ENCODE measurements at regions not wholly inside any gene's neighbourhood (a gene's known extent, or its start where the extent isn't known, plus 50 kb on each side); places are given as distances from the start of the nearest gene placed in this dataset.
"Not testable (repeated sequence)": the region's sequence is repeated elsewhere in the genome, so short reads cannot be mapped to it uniquely, and the experiment has no call there.

DNA sequence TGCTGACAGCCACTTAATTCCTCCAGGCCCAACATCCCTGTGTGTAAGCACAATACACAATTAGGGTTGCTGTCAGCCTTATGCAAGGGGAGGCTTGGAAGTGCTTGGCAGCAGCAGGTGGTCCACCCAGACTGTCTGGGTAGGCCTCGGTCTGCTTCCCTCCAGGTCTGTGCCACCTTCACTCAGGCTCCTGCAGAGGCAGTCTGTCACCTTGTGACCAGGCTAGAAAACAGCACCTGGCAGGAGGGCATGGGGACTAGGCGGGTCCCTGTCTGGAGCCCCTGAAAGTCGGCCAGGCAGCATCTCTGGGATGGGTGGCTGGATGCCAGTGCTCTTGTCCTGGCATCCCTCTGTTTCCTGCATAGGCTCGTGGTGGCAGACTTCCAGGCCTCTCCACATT lies 578.1 kb downstream of the KCNJ18 start:
- Mint-ChIP-seq H3K36me3 (ENCODE audit: low read depth) (no peaks in the 10 kb centered on the region), H3K4me3 (no peak overlapping the region), H3K9me3 (peaks cover 12% of the 10 kb centered on the region), H3K27me3 (no peaks in the 10 kb centered on the region), H3K4me1 (ENCODE audit: low read depth) (no peaks in the 10 kb centered on the region), H3K27ac (no peak overlapping the region)
- DNase-seq (no peak), ATAC-seq (no peak)
- POLR2A ChIA-PET, result no interaction called here
- CTCF ChIA-PET, result no interaction called here
- TF ChIP-seq, protein P1, sequence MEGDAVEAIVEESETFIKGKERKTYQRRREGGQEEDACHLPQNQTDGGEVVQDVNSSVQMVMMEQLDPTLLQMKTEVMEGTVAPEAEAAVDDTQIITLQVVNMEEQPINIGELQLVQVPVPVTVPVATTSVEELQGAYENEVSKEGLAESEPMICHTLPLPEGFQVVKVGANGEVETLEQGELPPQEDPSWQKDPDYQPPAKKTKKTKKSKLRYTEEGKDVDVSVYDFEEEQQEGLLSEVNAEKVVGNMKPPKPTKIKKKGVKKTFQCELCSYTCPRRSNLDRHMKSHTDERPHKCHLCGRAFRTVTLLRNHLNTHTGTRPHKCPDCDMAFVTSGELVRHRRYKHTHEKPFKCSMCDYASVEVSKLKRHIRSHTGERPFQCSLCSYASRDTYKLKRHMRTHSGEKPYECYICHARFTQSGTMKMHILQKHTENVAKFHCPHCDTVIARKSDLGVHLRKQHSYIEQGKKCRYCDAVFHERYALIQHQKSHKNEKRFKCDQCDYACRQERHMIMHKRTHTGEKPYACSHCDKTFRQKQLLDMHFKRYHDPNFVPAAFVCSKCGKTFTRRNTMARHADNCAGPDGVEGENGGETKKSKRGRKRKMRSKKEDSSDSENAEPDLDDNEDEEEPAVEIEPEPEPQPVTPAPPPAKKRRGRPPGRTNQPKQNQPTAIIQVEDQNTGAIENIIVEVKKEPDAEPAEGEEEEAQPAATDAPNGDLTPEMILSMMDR (IDR thresholded peaks at IDR 0.05), result no peak
- intact Hi-C loops (cut with micrococcal nuclease), result no loop called here

- POLR2A ChIA-PET; intact Hi-C loops (cut with micrococcal nuclease); H3K36me3 Mint-ChIP-seq (ENCODE audit: low read depth); H3K4me1 Mint-ChIP-seq (ENCODE audit: low read depth); H3K27me3 Mint-ChIP-seq; CTCF ChIA-PET; ATAC-seq; H3K27ac Mint-ChIP-seq; H3K4me3 Mint-ChIP-seq; H3K9me3 Mint-ChIP-seq; DNase-seq: not testable (repeated sequence)
These were observed 578.5 kb downstream of the KCNJ18 start for GRCh38 chr17:22270809-22271208.

GRCh38 chr17:22272363-22273146 lies 580.2 kb downstream of the KCNJ18 start:
- no peak for ATAC-seq
- POLR2A ChIA-PET, result no interaction called here
- intact Hi-C loops (cut with micrococcal nuclease), result no loop called here
- Mint-ChIP-seq H3K36me3 (ENCODE audit: low read depth) (no peaks in the 10 kb centered on the region), H3K4me3 (no peak overlapping the region), H3K9me3 (peaks cover 6% of the 10 kb centered on the region), H3K27me3 (no peaks in the 10 kb centered on the region), H3K27ac (no peak overlapping the region), H3K4me1 (ENCODE audit: low read depth) (no peaks in the 10 kb centered on the region)
- TF ChIP-seq, protein P1 (IDR thresholded peaks at IDR 0.05), result no peak
- no peak for DNase-seq
- CTCF ChIA-PET, result no interaction called here

- no peaks in the 10 kb centered on the region for H3K4me1 Mint-ChIP-seq (ENCODE audit: low read depth)
- POLR2A ChIA-PET, result no interaction called here
- H3K36me3 Mint-ChIP-seq (ENCODE audit: low read depth), result no peaks in the 10 kb centered on the region
- H3K27me3 Mint-ChIP-seq, result no peaks in the 10 kb centered on the region
- H3K27ac Mint-ChIP-seq, result no peak overlapping the region
- no peak overlapping the region for H3K4me3 Mint-ChIP-seq
- DNase-seq, result no peak
- TF ChIP-seq, protein P1 (IDR thresholded peaks at IDR 0.05), result no peak
- H3K9me3 Mint-ChIP-seq, result peaks cover 6% of the 10 kb centered on the region
- CTCF ChIA-PET, result no interaction called here
- intact Hi-C loops (cut with micrococcal nuclease), result no loop called here
- no peak for ATAC-seq
These were observed 581.0 kb downstream of the KCNJ18 start for GRCh38 chr17:22273308-22273707.

GRCh38 chr17:22277595-22277994 lies 585.3 kb downstream of the KCNJ18 start:
- intact Hi-C loops (cut with micrococcal nuclease), result no loop called here
- Mint-ChIP-seq H3K4me3 (no peak overlapping the region), H3K27me3 (no peaks in the 10 kb centered on the region), H3K36me3 (ENCODE audit: low read depth) (no peaks in the 10 kb centered on the region), H3K4me1 (ENCODE audit: low read depth) (no peaks in the 10 kb centered on the region), H3K9me3 (peaks cover 4% of the 10 kb centered on the region), H3K27ac (no peak overlapping the region)
- ChIA-PET CTCF (no interaction called here), POLR2A (no interaction called here)
- DNase-seq (no peak), ATAC-seq (no peak)
- TF ChIP-seq, protein P1 (IDR thresholded peaks at IDR 0.05), result no peak

Data from activated CD8-positive, alpha-beta T cell treated with anti-CD3 and anti-CD28 coated beads for 36 hours (primary cell).